B cell (primary cell): ENCODE measurements at regions not wholly inside any gene's neighbourhood (a gene's known extent, or its start where the extent isn't known, plus 50 kb on each side); places are given as distances from the start of the nearest gene placed in this dataset.

Experiments
- CTCF ChIP-seq: fragments of 200-600 bp; IDR thresholded peaks from one replicate; pipeline ENCODE4 v1.8.0; 2022; ENCODE audit warnings: antibody characterized with exemption, mild to moderate bottlenecking
- EZH2 ChIP-seq: IDR thresholded peaks from 2 replicates; pipeline ENCODE4 v1.6.1; 2012; ENCODE audit warnings: borderline replicate concordance, low read depth, mild to moderate bottlenecking, moderate library complexity, low read length; ENCODE audit not compliant: insufficient read depth, poor library complexity, severe bottlenecking

GRCh38 chr9:79037338-79037737 is 534.4 kb upstream of the TLE4 start:
- TF ChIP-seq CTCF, result no peak
- TF ChIP-seq EZH2, result no peak
